Tibial artery (tissue), 4 donors: ENCODE measurements at regions not wholly inside any gene's neighbourhood (a gene's known extent, or its start where the extent isn't known, plus 50 kb on each side); places are given as distances from the start of the nearest gene placed in this dataset.
"Not testable (repeated sequence)": the region's sequence is repeated elsewhere in the genome, so short reads cannot be mapped to it uniquely, and the experiment has no call there.

Experiments used
- DNase-seq, 2 donors: peaks; one replicate each; pipeline ENCODE4 v3.0.0-alpha.2; 2019
- H3K27ac ChIP-seq, 2 donors: fragments of 200-600 bp; sonication (generic) in 1 of 2; 1 replicate in 1 of 2; 2 replicates in 1 of 2; pipeline ENCODE4 v1.5.1; 2018 to 2019; ENCODE audit warnings: mild to moderate bottlenecking in 1 of 2
- H3K27me3 ChIP-seq, 2 donors: fragments of 200-600 bp; sonication (generic) in 1 of 2; one replicate each; pipeline versions ENCODE4 v1.5.1 to v1.6.0; 2016 to 2019
- H3K36me3 ChIP-seq, 3 donors: fragments of 200-600 bp; sonication (generic) in 2 of 3; one replicate each; pipeline ENCODE4 v1.5.1; 2016 to 2019; ENCODE audit warnings: mild to moderate bottlenecking in 2 of 3
- H3K4me1 ChIP-seq, 4 donors: fragments of 200-600 bp; sonication (generic) in 2 of 4; 1 replicate in 3 of 4; 2 replicates in 1 of 4; pipeline ENCODE4 v1.5.1; 2016 to 2019
- H3K4me3 ChIP-seq, 2 donors: fragments of 200-600 bp; sonication (generic) in 1 of 2; 1 replicate in 1 of 2; 2 replicates in 1 of 2; pipeline ENCODE4 v1.5.1; 2018 to 2019; ENCODE audit warnings: mild to moderate bottlenecking in 2 of 2
- H3K9me3 ChIP-seq, 3 donors: fragments of 200-600 bp; sonication (generic) in 1 of 3; one replicate each; pipeline ENCODE4 v1.5.1; 2016 to 2019
- intact Hi-C: fragments of 100-400 bp; cut with DNase I; formaldehyde crosslinking; loops from one replicate; pipeline ENCODE4 v1.15.0; 2023; ENCODE audit warnings: low total_unique reads
- TF ChIP-seq, protein P1 (sequence below), 2 experiments: fragments of 200-600 bp in 1 of 2; fragments of 450-650 bp in 1 of 2; IDR thresholded peaks; one replicate each; pipeline ENCODE4 v1.5.1; 2017 to 2019; ENCODE audit warnings: antibody characterized with exemption in 2 of 2, mild to moderate bottlenecking in 1 of 2, moderate library complexity in 1 of 2

DNA sequence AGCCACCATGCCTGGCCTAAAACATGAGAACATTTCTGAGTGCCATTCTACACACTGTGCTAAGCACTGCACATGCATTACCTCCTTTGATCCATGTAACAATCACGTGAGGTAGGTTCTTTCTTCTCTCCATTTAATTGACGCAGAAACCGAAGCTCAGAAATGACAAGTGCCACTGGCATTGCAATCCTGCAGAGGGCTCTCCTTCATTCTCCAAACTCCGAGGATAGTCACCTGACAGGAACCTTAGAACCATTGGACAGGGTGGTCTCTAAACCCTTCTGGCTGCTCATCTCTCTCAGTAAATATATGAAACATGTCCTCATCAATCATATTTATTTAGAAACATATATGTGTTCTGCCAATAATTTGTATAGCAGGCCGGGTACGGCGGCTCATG lies 167.1 kb upstream of the JUN start:
- intact Hi-C loops = no loop called here

DNA sequence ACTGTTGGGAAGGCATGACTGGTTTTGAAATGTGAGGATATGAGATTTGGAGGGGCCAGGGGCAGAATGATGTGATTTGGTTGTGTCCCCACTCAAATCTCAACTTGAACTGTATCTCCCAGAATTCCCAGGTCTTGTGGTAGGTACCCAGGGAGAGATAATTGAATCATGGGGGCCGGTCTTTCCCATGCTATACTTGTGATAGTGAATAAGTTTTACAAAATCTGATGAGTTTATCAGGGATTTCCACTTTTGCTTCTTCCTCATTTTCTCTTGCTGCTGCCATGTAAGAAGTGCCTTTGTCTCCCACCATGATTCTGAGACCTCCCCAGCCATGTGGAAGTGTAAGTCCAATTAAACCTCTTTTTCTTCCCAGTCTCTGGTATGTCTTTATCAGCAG lies 170.1 kb upstream of the JUN start:
- H3K36me3 ChIP-seq, H3K27ac ChIP-seq, intact Hi-C loops, H3K4me3 ChIP-seq, H3K4me1 ChIP-seq, H3K9me3 ChIP-seq, DNase-seq, H3K27me3 ChIP-seq: not testable (repeated sequence)

More for the DNA sequence above, 167.1 kb upstream of the JUN start:
- no peak for DNase-seq
- no peaks in the 10 kb centered on the region for H3K9me3 ChIP-seq
- H3K4me3 ChIP-seq = no peak overlapping the region
- TF ChIP-seq, protein P1, sequence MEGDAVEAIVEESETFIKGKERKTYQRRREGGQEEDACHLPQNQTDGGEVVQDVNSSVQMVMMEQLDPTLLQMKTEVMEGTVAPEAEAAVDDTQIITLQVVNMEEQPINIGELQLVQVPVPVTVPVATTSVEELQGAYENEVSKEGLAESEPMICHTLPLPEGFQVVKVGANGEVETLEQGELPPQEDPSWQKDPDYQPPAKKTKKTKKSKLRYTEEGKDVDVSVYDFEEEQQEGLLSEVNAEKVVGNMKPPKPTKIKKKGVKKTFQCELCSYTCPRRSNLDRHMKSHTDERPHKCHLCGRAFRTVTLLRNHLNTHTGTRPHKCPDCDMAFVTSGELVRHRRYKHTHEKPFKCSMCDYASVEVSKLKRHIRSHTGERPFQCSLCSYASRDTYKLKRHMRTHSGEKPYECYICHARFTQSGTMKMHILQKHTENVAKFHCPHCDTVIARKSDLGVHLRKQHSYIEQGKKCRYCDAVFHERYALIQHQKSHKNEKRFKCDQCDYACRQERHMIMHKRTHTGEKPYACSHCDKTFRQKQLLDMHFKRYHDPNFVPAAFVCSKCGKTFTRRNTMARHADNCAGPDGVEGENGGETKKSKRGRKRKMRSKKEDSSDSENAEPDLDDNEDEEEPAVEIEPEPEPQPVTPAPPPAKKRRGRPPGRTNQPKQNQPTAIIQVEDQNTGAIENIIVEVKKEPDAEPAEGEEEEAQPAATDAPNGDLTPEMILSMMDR (IDR thresholded peaks at IDR 0.05) = no peak
- no peak overlapping the region for H3K27ac ChIP-seq
- H3K27me3 ChIP-seq = no peaks in the 10 kb centered on the region
- H3K36me3 ChIP-seq = no peaks in the 10 kb centered on the region
- H3K4me1 ChIP-seq = no peaks in the 10 kb centered on the region

DNA sequence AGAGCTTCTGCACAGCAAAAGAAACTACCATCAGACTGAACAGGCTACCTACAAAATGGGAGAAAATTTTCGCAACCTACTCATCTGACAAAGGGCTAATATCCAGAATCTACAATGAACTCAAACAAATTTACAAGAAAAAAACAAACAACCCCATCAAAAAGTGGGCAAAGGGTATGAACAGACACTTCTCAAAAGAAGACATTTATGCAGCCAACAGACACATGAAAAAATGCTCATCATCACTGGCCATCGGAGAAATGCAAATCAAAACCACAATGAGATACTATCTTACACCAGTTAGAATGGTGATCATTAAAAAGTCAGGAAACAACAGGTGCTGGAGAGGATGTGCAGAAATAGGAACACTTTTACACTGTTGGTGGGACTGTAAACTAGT lies 179.4 kb upstream of the JUN start:
- H3K9me3 ChIP-seq, H3K36me3 ChIP-seq, DNase-seq, H3K4me3 ChIP-seq, H3K27ac ChIP-seq, H3K4me1 ChIP-seq, H3K27me3 ChIP-seq, intact Hi-C loops: not testable (repeated sequence)

DNA sequence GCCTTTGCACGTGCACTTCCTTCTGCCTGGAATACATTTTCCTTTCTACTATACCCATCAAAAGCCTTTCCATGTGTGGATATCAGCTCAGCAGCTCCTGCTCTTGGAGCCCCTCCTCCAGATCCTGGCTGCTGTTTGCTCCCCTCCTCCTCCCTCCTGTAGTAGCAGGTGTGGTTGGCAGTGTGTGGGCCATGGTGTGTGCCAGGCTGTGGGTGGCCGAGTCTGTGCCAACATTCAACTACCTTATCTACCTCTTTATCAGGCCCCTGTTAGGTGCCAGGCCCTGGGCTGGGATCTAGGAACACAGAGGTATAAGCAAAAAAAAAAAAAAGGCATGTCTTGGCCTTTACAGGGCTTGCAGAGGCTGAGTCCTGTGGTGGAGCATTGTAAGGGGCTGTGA lies 180.6 kb upstream of the JUN start:
- H3K4me3 ChIP-seq = no peak overlapping the region
- no peak overlapping the region for H3K27ac ChIP-seq
- H3K4me1 ChIP-seq = peaks cover 0 to 16% (median 8%) of the 10 kb centered on the region in 4 donors
- no peak for DNase-seq
- H3K27me3 ChIP-seq = no peaks in the 10 kb centered on the region
- intact Hi-C loops = no loop called here
- TF ChIP-seq, protein P1 (IDR thresholded peaks at IDR 0.05) = no peak
- no peaks in the 10 kb centered on the region for H3K9me3 ChIP-seq
- H3K36me3 ChIP-seq = no peaks in the 10 kb centered on the region

DNA sequence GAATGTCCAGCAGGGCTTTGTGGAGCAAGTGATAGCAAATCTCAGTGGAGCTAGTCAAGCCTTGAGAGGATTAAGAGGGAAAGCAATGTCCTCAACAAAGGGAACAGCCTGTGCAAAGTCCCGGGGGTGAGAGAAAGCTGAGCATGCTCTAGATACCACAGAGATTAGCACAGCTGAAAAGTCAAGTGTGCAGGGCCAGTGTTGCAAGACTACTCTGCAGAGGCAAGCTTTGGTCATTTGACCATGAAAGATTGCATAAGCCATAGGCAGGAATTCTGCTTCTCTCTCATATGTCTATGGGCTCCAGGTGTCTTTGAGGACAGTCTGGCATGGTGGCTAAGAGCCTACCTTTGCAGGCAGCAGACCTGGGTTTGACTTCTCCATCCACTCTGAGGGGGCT lies 181.0 kb upstream of the JUN start:
- Histone ChIP-seq H3K27ac (no peak overlapping the region), H3K36me3 (no peaks in the 10 kb centered on the region), H3K9me3 (no peaks in the 10 kb centered on the region), H3K4me3 (no peak overlapping the region), H3K4me1 (peaks cover 0 to 16% (median 8%) of the 10 kb centered on the region in 4 donors), H3K27me3 (no peaks in the 10 kb centered on the region)
- peak in 1 of 2 donors; percentile 45 for DNase-seq
- intact Hi-C loops = no loop called here
- TF ChIP-seq, protein P1 (IDR thresholded peaks at IDR 0.05) = no peak

DNA sequence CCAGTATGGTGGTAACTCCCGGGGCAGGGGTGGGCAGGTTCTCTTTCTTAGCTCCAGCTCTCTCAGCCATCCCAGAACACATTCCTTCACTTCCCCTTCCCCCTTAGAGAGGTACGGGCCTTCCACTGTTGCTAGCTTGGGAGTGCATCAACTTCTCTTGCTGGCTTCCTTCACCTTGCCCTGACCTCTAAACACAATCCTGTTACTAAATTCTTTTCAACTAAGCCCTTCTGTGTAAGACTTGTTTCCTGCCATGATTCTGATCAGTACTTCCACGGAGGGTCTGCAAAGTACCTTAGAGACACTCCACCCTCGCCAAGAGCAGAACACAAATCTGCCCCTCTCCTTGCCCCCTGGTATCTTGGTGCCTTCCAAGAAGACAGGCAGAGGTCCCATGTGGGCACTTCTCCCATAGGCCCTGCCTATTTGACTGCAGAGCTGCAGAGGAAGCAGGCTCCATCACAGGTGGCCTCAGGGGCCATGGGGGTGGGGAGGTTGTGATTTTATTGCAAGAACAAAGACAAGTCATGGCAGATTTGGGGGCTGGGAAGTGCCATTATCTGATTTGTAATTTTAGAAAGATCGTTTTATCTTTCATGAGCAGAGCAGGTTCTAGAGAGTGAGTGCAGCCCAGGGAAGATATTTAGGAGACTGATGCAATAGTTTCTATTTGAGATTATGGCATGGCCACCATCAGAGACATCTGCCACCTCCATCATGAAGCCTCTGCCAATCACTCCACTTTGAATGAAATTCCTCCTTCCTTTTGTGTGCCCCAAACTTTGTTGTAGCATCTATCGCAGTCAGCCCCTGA lies 182.5 kb upstream of the JUN start:
- H3K36me3 ChIP-seq = no peaks in the 10 kb centered on the region
- peaks cover 0 to 16% (median 8%) of the 10 kb centered on the region in 4 donors for H3K4me1 ChIP-seq
- H3K9me3 ChIP-seq = no peaks in the 10 kb centered on the region
- H3K4me3 ChIP-seq = no peak overlapping the region
- no peak overlapping the region for H3K27ac ChIP-seq
- H3K27me3 ChIP-seq = no peaks in the 10 kb centered on the region
- no peak for DNase-seq
- intact Hi-C loops = no loop called here
- TF ChIP-seq, protein P1 (IDR thresholded peaks at IDR 0.05) = no peak
